HEK293 (cell line): ENCODE measurements at regions not wholly inside any gene's neighbourhood (a gene's known extent, or its start where the extent isn't known, plus 50 kb on each side); places are given as distances from the start of the nearest gene placed in this dataset.

Source experiments
- CTCF ChIP-seq: fragments of 450-650 bp; formaldehyde crosslinking; IDR thresholded peaks from 2 replicates; pipeline ENCODE4 v1.5.1; 2016; ENCODE audit warnings: missing biosample characterization, missing genetic modification characterization
- GLIS2 ChIP-seq: fragments of 450-650 bp; formaldehyde crosslinking; IDR thresholded peaks from 2 replicates; pipeline ENCODE4 v1.5.1; 2016; ENCODE audit warnings: missing biosample characterization, missing genetic modification characterization
- ZEB2 ChIP-seq: fragments of 450-650 bp; formaldehyde crosslinking; IDR thresholded peaks from 2 replicates; pipeline ENCODE4 v1.5.1; 2016; ENCODE audit warnings: missing biosample characterization, missing genetic modification characterization
- ZNF580 ChIP-seq: fragments of 450-650 bp; formaldehyde crosslinking; IDR thresholded peaks from 2 replicates; pipeline ENCODE4 v1.5.1; 2016; ENCODE audit warnings: missing biosample characterization, missing genetic modification characterization

GRCh38 chr2:153291718-153292117, 186.8 kb downstream of the RPRM start:
- TF ChIP-seq CTCF = no peak
- TF ChIP-seq ZNF580 (tag by site-specific recombination) = no peak
- TF ChIP-seq ZEB2 (tag by site-specific recombination) = no peak
- TF ChIP-seq GLIS2 = no peak
